Stomach (tissue), 4 donors: ENCODE measurements at regions not wholly inside any gene's neighbourhood (a gene's known extent, or its start where the extent isn't known, plus 50 kb on each side); places are given as distances from the start of the nearest gene placed in this dataset.
"Not testable (repeated sequence)": the region's sequence is repeated elsewhere in the genome, so short reads cannot be mapped to it uniquely, and the experiment has no call there.

ENCODE experiments used
- CTCF ChIP-seq, 7 experiments: fragments of 450-650 bp in 4 of 7; fragments of 200-600 bp in 3 of 7; sonication (generic) in 3 of 7; IDR thresholded peaks; one replicate each; pipeline ENCODE4 v1.5.1; 2016 to 2019; ENCODE audit warnings: antibody characterized with exemption in 7 of 7, control low read depth in 2 of 7, mild to moderate bottlenecking in 1 of 7
- POLR2AphosphoS5 ChIP-seq, 3 donors: sonication (generic); formaldehyde crosslinking; IDR thresholded peaks; one replicate each; pipeline ENCODE4 v1.6.1; 2016; ENCODE audit warnings: antibody characterized with exemption in 3 of 3

GRCh38 chr3:33982949-33983348 lies 184.5 kb downstream of the PDCD6IP start:
- TF ChIP-seq CTCF, POLR2AphosphoS5 (IDR thresholded peaks at IDR 0.05): not testable (repeated sequence)
